ENCODE measurements at regions not wholly inside any gene's neighbourhood (a gene's known extent, or its start where the extent isn't known, plus 50 kb on each side); places are given as distances from the start of the nearest gene placed in this dataset.

- Mint-ChIP-seq H3K4me1 (no peaks in the 10 kb centered on the region), H3K27ac (no peak overlapping the region), H3K4me3 (no peak overlapping the region), H3K36me3 (no peaks in the 10 kb centered on the region), H3K9me3 (no peaks in the 10 kb centered on the region)
- ATAC-seq (no peak), DNase-seq (ENCODE audit: low spot score in 2 of 2) (no peak)
These were observed 235.0 kb downstream of the MN1 start for GRCh38 chr22:27566602-27567001.

DNA sequence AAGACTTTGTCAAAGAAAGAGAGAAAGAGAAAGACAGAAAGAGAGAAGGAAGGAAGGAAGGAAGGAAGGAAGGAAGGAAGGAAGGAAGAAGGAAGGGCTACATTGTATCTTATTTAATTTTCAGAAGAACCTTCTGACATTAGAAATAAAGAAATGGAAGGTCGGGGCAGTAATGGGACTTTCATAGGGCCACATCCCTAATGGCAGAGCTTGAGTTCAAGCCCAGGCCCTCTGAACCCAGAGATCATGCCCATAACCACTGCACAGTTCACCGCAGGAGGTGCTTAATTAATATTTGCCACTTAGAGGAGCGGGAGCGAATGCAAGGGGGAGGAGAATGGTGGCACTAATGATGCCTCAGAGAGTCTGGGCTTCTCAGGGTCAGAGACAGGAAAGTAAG lies 233.3 kb downstream of the MN1 start:
- Mint-ChIP-seq H3K36me3 (no peaks in the 10 kb centered on the region), H3K27ac (no peak overlapping the region), H3K4me1 (no peaks in the 10 kb centered on the region), H3K4me3 (no peak overlapping the region), H3K9me3 (no peaks in the 10 kb centered on the region)
- ATAC-seq (no peak), DNase-seq (ENCODE audit: low spot score in 2 of 2) (no peak)

DNA sequence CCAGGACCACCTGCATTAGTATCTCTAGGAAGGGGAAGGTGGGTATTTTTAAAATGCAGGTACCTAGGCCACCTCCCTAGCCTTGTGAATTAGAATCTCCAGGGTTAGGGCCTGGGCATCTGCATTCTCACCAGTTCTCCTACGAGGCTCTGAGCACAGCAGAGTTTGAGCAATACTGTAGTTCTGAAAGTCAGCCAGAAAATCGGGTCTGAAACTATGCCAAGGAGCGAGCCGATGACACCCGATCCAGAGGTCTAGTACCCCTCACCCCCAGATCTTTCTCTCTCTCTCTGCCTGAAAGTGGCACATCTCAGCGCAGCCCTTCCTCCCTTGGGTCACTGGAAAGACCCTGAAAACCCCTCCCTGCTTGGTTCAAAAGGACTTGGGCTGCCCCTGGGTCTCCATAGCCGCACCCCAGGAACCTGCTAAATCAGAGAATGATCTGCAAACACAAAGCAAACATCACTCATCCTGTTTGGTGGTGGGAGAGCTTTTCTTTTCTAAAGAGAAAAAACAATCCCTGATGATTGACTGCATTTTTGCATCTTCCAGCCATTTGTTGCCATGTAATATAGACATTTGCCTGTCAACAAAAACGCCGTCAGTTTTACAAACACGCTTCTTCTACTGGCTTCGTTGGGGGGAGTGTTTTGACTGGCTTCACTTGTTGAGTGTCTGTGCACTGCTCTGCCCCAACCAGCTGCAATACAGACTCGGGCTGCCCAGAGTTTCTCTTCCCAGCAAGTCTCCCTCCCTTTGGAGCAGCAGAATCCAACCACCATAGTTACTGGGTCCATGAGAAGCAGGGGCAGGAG lies 229.9 kb downstream of the MN1 start:
- Mint-ChIP-seq H3K4me3 (no peak overlapping the region), H3K27ac (no peak overlapping the region), H3K9me3 (no peaks in the 10 kb centered on the region), H3K4me1 (no peaks in the 10 kb centered on the region), H3K36me3 (no peaks in the 10 kb centered on the region)
- DNase-seq (ENCODE audit: low spot score in 2 of 2) (no peak), ATAC-seq (no peak)

DNA sequence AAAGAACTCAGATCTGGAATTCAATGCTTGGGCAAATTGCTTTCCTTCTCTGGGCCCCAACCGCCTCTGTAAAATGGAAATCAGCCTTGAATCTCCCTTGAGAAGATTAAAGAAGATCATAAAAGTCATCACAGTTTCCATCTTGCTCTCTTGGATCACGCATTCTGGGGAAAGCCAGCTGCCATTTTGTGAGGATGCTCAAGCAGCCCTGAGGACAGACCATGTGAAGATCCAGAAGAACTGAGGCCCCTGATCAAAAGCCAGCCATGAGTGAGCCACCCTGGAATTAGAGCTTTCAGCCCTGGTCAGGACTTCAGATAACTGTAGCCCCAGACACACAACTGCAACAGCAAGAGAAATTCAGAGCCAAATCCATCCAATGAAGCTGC lies 229.3 kb downstream of the MN1 start:
- H3K4me1 Mint-ChIP-seq: no peaks in the 10 kb centered on the region
- ATAC-seq: no peak

DNA sequence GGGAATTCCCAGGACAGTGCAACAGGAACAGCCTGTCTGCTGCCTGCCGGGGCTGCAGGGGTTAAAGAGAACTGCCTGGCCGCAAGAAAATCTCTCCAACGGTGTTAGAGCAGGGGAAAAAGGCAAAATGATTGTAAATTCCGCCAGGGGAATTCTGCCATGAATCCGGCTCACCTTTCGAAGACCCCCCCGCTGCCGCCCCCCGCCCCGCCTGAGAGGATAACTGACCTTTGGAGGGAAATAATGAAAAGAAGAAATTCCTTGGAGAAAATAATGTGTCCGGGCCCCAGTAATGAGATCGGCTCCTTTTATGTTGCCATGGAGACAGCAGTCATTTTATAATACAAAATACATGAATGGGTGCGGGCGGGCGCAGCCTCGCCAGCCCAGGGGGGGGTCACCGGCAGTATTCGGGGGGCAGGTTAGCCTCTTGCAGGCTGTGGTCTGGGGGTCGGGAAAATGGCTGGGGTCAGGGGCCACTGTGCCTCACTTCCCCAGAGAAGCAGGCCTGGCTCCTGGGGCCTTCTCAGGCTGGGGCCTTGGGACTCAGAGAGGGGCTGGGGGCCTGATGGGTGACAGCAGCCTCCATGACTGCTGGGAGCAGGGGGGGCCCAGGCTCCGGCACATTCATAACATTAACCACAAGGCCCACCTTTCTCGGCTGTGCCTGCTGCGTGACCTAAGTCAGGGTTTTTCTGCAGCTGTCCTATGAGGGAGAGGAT lies 228.1 kb downstream of the MN1 start:
- ATAC-seq: no peak
- Mint-ChIP-seq H3K4me3 (no peak overlapping the region), H3K4me1 (no peaks in the 10 kb centered on the region), H3K9me3 (no peaks in the 10 kb centered on the region), H3K36me3 (no peaks in the 10 kb centered on the region), H3K27ac (no peak overlapping the region)
- DNase-seq (ENCODE audit: low spot score in 2 of 2): no peak

More for the DNA sequence above, 229.3 kb downstream of the MN1 start:
- no peaks in the 10 kb centered on the region for H3K36me3 Mint-ChIP-seq
- no peaks in the 10 kb centered on the region for H3K9me3 Mint-ChIP-seq
- DNase-seq (ENCODE audit: low spot score in 2 of 2): no peak
- H3K27ac Mint-ChIP-seq: no peak overlapping the region
- no peak overlapping the region for H3K4me3 Mint-ChIP-seq

- ATAC-seq (no peak), DNase-seq (ENCODE audit: low spot score in 2 of 2) (no peak)
These were observed 227.6 kb downstream of the MN1 start for GRCh38 chr22:27574002-27574366.

DNA sequence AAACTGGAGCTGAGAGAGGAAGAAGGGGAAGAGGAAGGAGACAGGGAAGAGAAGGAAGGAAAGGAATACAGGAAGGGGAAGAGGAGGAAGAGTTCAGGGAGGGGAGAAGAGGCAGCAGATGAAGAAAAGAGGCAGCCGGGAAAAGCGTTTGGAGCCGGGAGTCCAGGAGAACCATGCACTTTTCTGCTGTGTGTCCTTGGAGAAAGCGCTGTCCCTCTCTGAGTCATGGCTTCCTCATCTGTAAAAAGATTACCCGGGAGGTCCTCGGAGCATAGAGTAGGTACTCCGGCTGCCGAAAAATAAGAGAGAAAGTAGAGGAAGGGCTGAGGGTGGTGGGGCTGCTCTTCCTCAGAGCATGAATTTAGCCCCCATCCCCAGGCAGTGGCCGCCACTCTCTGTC lies 226.9 kb downstream of the MN1 start:
- DNase-seq (ENCODE audit: low spot score in 2 of 2) (no peak), ATAC-seq (no peak)
- no peaks in the 10 kb centered on the region for H3K36me3 Mint-ChIP-seq
- no peaks in the 10 kb centered on the region for H3K4me1 Mint-ChIP-seq
- H3K27ac Mint-ChIP-seq: no peak overlapping the region
- no peak overlapping the region for H3K4me3 Mint-ChIP-seq
- no peaks in the 10 kb centered on the region for H3K9me3 Mint-ChIP-seq

More at GRCh38 chr22:27574002-27574366, 227.6 kb downstream of the MN1 start:
- no peaks in the 10 kb centered on the region for H3K36me3 Mint-ChIP-seq
- H3K4me1 Mint-ChIP-seq: no peaks in the 10 kb centered on the region
- H3K27ac Mint-ChIP-seq: no peak overlapping the region
- H3K4me3 Mint-ChIP-seq: no peak overlapping the region
- no peaks in the 10 kb centered on the region for H3K9me3 Mint-ChIP-seq

GRCh38 chr22:27575348-27575747 lies 226.2 kb downstream of the MN1 start:
- no peaks in the 10 kb centered on the region for H3K4me1 Mint-ChIP-seq
- DNase-seq (ENCODE audit: low spot score in 2 of 2) (no peak), ATAC-seq (no peak)
- H3K36me3 Mint-ChIP-seq: no peaks in the 10 kb centered on the region
- H3K9me3 Mint-ChIP-seq: no peaks in the 10 kb centered on the region
- H3K27ac Mint-ChIP-seq: no peak overlapping the region
- no peak overlapping the region for H3K4me3 Mint-ChIP-seq

GRCh38 chr22:27576413-27576812 lies 225.1 kb downstream of the MN1 start:
- Mint-ChIP-seq H3K4me3 (no peak overlapping the region), H3K4me1 (no peaks in the 10 kb centered on the region), H3K9me3 (no peaks in the 10 kb centered on the region), H3K27ac (no peak overlapping the region), H3K36me3 (no peaks in the 10 kb centered on the region)
- ATAC-seq: no peak
- no peak for DNase-seq (ENCODE audit: low spot score in 2 of 2)

- no peak for DNase-seq (ENCODE audit: low spot score in 2 of 2)
These were observed 224.6 kb downstream of the MN1 start for GRCh38 chr22:27576815-27577573.

DNA sequence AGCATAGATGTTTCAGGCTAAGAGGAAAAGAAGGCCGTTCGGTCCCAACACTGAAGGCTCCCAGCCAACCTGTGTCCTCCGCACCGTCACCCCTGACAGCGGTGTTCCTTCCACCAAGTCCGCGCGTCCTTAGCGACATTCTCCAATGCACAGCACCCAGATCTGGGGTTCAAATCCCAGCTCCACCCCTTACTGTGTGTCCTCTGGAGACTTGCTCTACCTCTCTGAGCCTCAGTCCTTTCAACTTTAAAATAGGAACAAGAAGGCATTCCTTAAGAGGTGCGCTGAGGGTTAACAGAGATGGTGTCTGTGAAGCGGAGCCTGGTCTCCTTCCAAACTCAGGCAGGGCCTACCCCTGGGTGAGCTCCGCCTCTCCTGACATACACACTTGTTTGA lies 224.0 kb downstream of the MN1 start:
- ATAC-seq: no peak
- no peaks in the 10 kb centered on the region for H3K4me1 Mint-ChIP-seq
- H3K27ac Mint-ChIP-seq: no peak overlapping the region
- no peak for DNase-seq (ENCODE audit: low spot score in 2 of 2)
- H3K4me3 Mint-ChIP-seq: no peak overlapping the region
- no peaks in the 10 kb centered on the region for H3K9me3 Mint-ChIP-seq
- H3K36me3 Mint-ChIP-seq: no peaks in the 10 kb centered on the region

More at GRCh38 chr22:27576815-27577573, 224.6 kb downstream of the MN1 start:
- H3K36me3 Mint-ChIP-seq: no peaks in the 10 kb centered on the region
- H3K27ac Mint-ChIP-seq: no peak overlapping the region
- H3K4me3 Mint-ChIP-seq: no peak overlapping the region
- H3K9me3 Mint-ChIP-seq: no peaks in the 10 kb centered on the region
- ATAC-seq: no peak
- no peaks in the 10 kb centered on the region for H3K4me1 Mint-ChIP-seq

- H3K9me3 Mint-ChIP-seq: no peaks in the 10 kb centered on the region
- no peak for DNase-seq (ENCODE audit: low spot score in 2 of 2)
- no peak overlapping the region for H3K4me3 Mint-ChIP-seq
- no peaks in the 10 kb centered on the region for H3K36me3 Mint-ChIP-seq
- H3K4me1 Mint-ChIP-seq: no peaks in the 10 kb centered on the region
- ATAC-seq: no peak
- H3K27ac Mint-ChIP-seq: no peak overlapping the region
These were observed 222.5 kb downstream of the MN1 start for GRCh38 chr22:27578937-27579617.

DNA sequence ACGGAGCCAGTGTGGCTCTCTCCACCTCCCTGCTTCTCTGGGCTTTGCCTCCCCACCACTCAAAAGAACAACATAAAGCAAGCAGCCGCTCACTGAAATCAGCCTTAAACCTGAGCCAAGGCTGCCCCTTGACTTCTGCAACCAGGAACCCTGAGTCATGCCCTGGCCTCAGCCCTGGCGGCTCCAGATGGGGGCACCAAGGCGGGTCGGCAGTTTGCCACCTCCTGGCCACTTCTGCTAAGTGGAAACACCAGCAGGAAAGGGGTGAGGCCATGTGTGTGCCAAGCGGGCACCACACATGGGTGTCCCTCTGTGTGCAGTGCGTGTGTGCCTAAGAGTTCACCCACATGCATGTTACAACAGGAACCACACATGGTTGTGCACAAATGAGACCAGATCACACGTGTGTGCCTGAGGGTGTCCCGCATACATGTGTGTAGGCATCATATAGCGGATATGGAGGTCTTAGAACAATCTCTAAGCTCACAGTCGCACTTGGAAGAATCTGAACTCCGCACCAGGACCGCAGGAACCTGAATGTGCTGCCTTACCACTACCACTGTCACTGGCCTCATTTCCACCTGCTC lies 221.2 kb downstream of the MN1 start:
- ATAC-seq: no peak
- H3K4me3 Mint-ChIP-seq: no peak overlapping the region
- no peaks in the 10 kb centered on the region for H3K9me3 Mint-ChIP-seq
- no peaks in the 10 kb centered on the region for H3K4me1 Mint-ChIP-seq
- no peaks in the 10 kb centered on the region for H3K36me3 Mint-ChIP-seq
- H3K27ac Mint-ChIP-seq: no peak overlapping the region
- no peak for DNase-seq (ENCODE audit: low spot score in 2 of 2)

DNA sequence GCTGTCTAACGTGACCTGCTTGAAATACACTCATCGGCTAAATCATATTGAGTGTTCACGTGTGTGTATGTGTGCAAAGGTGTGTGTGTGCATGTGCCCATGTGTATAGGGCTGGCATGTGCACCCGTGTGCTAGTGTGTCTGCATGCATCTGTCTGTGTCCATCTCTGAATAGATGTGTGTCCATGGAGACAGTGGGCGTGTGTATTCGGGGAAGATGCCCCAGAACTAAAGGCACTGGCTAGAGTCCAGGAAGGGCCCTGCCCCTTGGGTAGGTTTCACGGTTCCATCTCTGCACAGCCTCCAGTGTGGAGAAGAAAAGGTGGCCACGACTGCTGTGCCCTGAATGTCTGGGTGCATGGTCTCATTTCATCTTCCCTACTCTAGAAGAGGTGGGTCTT lies 220.3 kb downstream of the MN1 start:
- H3K27ac Mint-ChIP-seq: no peak overlapping the region

DNA sequence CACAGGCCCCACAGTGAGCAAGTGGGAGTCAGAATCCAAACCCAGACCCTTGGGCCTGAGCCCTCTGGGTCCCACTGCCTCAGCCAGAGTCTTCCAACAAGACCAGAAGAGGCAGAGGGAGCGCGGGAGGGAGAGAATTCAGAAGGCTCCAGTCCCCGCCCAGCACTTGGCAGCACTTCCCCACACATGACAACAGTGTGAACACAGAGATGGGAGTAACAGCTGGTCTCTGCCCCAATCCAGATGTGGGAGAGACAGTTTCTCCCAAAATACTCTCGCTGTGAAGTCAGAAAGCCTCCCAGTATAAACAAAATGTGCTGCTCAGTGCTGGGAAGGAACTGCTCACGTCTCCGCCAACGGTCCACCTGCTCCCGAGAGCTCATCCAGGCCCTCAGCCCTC lies 219.9 kb downstream of the MN1 start:
- Mint-ChIP-seq H3K9me3 (no peaks in the 10 kb centered on the region), H3K4me3 (no peak overlapping the region), H3K27ac (no peak overlapping the region), H3K36me3 (no peaks in the 10 kb centered on the region), H3K4me1 (no peaks in the 10 kb centered on the region)
- no peak for ATAC-seq
- no peak for DNase-seq (ENCODE audit: low spot score in 2 of 2)

More for the DNA sequence above, 220.3 kb downstream of the MN1 start:
- DNase-seq (ENCODE audit: low spot score in 2 of 2) (no peak), ATAC-seq (no peak)
- no peaks in the 10 kb centered on the region for H3K4me1 Mint-ChIP-seq
- H3K9me3 Mint-ChIP-seq: no peaks in the 10 kb centered on the region
- no peak overlapping the region for H3K4me3 Mint-ChIP-seq
- no peaks in the 10 kb centered on the region for H3K36me3 Mint-ChIP-seq
